ENCODE measurements at regions not wholly inside any gene's neighbourhood (a gene's known extent, or its start where the extent isn't known, plus 50 kb on each side); places are given as distances from the start of the nearest gene placed in this dataset.

- no peak for DNase-seq
Observed at GRCh38 chr6:170134471-170135440, 156.1 kb downstream of the DLL1 start.

GRCh38 chr6:170134031-170134470 is 156.8 kb downstream of the DLL1 start:
- DNase-seq: no peak

DNA sequence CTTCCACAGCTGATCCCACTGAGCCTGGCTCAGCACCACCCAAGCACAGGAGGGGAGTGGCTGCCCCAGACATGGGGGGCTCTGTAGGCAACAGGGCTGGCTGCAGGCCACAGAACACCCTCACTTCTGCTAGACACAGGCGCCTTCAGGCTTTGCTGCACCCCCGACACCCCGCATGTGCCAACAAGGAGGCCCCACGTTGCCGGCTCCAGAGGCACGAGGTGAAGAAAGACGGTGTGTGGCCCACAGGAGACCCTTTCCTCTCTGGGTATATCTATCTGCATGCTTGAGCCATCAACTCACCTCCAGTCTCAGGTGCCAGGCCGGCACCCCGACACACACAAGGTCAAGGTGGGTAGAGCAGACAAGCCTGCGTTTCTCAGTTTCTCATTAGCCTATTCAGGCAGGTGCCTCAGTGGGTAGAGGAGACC is 158.3 kb downstream of the DLL1 start:
- no peak for DNase-seq

GRCh38 chr6:170132011-170132521 is 158.8 kb downstream of the DLL1 start:
- DNase-seq: no peak

- no peak for DNase-seq
Observed at GRCh38 chr6:170131351-170131750, 159.5 kb downstream of the DLL1 start.

GRCh38 chr6:170130771-170131241 is 160.1 kb downstream of the DLL1 start:
- no peak for DNase-seq

GRCh38 chr6:170130201-170130621 is 160.7 kb downstream of the DLL1 start:
- no peak for DNase-seq

DNA sequence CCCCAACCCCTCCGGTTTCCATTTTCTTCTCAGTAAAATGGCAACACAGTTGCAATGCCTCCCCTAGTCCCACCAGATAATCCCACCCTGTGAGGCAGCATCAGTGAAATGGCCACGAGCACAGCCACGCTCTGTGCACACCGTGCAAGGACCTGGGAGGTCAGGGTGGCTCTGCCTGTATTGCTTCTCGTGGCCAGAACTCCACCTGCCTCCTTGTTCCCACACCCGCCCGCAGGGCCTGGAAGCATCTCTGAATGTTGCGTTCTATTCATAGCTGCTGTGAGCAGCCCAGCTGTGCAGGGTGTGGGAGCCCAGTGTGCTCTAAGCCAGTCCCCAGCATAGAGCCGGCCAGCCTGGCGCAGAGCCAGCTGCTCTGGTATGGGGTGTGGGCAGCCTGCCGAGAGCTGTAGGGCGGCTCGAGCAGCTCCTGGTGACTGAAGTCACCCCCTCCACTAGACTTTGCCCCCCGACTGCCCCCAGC is 161.1 kb downstream of the DLL1 start:
- peak; percentile 24 for DNase-seq

DNA sequence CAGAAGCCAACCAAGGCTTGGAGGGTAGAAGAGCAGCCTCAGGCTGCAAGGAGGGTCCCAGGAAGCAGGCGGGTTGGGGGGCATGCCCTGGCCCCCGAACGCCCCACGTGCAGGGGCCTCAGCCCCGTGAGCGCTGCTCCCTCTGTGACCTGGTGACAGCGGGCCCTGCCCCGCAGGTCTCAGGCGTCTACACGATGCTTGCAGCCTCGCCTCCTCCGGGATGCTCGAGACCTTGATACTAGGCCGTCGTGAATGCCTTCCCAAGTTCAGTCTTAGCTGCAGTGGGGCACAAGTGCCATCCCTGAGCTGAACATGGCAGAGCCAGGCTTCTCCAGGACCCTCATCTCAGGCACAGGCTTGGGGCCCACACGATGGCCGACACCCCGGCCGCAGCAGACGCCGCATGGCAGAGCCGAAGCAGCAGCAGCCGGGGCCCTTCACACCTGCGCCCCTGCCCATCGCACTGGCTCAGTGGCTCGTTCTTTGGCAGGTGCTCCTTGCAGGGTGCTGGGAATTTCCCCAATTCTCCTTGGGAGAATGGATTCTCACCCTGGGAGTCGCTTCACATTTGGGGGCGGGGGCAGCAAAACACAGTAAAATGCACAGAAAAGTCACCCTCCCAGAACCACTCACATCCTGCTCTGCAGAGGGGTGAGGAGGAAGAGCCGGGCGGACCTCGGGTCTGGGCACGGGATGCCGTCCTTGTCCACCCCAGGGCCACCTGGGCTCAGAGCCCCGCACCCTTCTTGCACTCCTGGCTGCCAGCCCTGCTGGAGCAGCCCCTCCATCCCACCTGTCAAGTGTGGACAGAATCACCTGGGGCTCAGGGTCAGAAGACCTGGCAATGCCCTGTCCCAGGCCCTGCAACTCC is 161.8 kb downstream of the DLL1 start:
- DNase-seq: no peak

GRCh38 chr6:170128346-170128745 is 162.5 kb downstream of the DLL1 start:
- no peak for DNase-seq

GRCh38 chr6:170127151-170127550 is 163.7 kb downstream of the DLL1 start:
- DNase-seq: no peak

DNA sequence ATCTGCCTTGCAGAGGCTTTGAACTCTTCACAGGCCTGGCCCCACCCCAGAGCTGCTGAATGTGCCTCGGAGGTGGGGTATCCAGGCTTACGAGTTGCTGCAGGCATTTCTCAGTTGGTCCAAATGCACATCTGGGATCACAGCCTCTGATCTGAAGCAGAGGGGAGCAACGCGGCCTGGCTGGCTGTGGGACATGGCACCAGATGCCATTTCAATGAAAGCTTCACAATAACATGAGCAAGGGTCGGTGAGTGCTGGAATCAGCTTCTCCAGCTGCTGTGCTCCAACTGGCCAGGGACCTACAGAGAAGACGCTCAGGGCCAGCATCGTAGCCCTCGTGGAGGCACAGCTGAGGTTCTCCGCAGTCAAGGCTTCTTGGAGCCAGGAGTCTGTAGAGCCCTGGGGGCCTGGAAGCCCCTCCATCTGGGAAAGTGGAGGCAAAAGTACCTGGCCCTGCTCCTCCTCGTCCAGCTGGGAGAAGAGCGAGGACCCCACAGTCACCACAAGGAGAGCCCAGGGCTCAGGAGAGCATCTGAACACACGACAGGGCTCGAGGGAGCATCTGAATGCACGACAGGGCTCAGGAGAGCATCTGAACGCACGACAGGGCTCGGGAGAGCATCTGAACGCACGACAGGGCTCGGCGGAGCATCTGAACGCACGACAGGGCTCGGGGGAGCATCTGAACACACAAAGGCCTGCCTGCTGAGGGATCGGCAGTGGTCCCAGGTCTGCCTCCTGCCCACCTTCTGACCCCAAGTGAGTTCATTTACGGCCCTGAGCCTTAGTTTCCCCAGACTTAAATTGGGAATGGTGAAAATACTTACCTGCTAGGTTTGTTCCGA is 165.2 kb downstream of the DLL1 start:
- DNase-seq: no peak

GRCh38 chr6:170124836-170125235 is 166.0 kb downstream of the DLL1 start:
- no peak for DNase-seq

- no peak for DNase-seq
Observed at GRCh38 chr6:170124150-170124549, 166.7 kb downstream of the DLL1 start.

GRCh38 chr6:170122651-170123050 is 168.2 kb downstream of the DLL1 start:
- DNase-seq: no peak

DNA sequence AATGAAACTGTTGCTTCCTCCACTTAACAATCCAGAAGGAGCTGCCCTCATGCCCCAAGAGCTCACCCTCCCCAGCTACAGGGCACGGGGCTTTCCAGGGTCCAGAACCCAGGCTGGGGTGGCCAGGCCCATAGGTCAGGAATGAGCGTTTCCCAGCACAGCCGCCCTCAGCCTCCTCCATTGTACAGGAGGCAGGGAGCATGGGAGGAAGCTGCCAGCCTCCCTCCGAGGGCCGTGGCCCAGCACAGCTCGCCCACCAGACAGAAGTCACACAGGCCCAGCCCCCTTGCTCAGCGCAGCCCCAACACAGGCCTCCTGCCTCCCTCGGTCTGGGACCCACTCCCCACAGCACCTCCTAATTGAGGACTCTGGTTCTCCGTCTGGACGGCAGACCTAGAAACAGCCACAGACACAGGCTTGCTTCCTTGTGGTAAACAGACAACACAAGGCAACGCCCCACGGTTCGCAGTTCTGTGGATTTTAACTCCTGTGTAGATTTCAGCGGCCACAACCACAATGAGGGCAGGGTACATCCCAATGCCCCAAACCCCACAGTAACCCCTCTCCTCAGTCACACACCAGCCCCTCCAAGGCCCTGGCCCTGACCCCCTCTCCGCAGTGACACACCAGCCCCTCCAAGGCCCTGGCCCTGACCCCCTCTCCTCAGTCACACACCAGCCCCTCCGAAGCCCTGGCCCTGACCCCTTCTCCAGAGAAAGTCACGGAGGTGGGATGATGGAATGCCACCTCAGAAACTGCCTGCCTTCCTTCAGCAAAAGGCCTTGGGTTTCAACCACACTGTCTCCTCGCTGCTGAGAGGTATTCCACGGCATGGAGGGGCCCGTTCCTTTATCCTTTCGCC is 173.5 kb downstream of the DLL1 start:
- no peak for DNase-seq

GRCh38 chr6:170116636-170117035 is 174.2 kb downstream of the DLL1 start:
- DNase-seq: no peak

- DNase-seq: peak; percentile 14
Observed at GRCh38 chr6:170114956-170115855, 175.7 kb downstream of the DLL1 start.

DNA sequence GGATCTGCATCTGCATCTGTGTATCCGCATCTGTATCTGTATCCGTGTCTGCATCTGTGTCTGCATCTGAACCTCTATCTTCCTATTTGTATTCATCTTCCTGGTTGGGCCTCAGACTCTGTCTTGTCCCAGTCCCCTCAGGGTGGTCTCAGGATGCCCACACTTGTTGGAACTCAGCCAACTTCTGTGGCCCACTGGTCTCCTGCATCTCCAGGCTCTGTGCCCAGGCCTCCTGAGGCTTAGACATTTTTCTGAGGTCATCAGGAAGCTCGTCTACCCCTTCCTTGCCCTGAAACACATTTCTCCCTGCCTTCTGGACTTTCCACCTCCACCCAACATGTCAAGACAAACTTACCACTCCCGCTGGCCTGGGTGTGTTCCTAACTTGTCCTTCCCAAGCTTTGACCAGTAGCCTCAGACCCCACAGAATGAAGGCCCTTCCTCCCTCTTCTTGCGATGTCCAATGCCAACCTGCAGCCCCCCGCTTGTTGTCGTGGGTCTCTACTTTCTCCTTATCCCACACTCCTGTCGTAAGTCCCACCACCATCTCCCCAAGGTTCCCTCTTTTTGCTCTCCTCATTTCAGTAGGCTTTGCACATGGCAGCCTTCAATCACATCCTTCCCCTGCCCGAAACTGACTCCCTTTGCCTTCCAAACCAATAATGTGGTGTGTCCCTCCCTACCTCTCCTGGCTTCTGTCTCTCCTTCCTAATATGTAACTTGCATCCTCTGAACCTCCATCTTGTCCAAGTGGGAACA is 176.5 kb downstream of the DLL1 start:
- DNase-seq: no peak
